ENCODE measurements at regions not wholly inside any gene's neighbourhood (a gene's known extent, or its start where the extent isn't known, plus 50 kb on each side); places are given as distances from the start of the nearest gene placed in this dataset.
A peak's percentile ranks its signal among the peaks of the same experiment; 100 is the strongest.

GRCh38 chrX:8273451-8273895, 102.4 kb upstream of the VCX2 start:
- Mint-ChIP-seq H3K4me1 (ENCODE audit: low read depth) (peaks cover 20% of the 10 kb centered on the region), H3K27ac (ENCODE audit: unreplicated experiment) (peak overlapping the region; percentile 41), H3K9me3 (ENCODE audit: low read depth) (peaks cover 33% of the 10 kb centered on the region), H3K4me3 (ENCODE audit: unreplicated experiment) (no peak overlapping the region), H3K36me3 (ENCODE audit: low read depth) (peaks cover 2% of the 10 kb centered on the region), H3K27me3 (ENCODE audit: low read depth) (no peaks in the 10 kb centered on the region)
- no peak for TF ChIP-seq CTCF (IDR thresholded peaks at IDR 0.05)
- no peak for DNase-seq (ENCODE audit: low spot score)

GRCh38 chrX:8274170-8274569, 103.1 kb upstream of the VCX2 start:
- H3K36me3 Mint-ChIP-seq (ENCODE audit: low read depth): peaks cover 2% of the 10 kb centered on the region
- no peak for DNase-seq (ENCODE audit: low spot score)
- peaks cover 33% of the 10 kb centered on the region for H3K9me3 Mint-ChIP-seq (ENCODE audit: low read depth)
- H3K4me3 Mint-ChIP-seq (ENCODE audit: unreplicated experiment): no peak overlapping the region
- peak overlapping the region; percentile 71 for H3K27ac Mint-ChIP-seq (ENCODE audit: unreplicated experiment)
- no peaks in the 10 kb centered on the region for H3K27me3 Mint-ChIP-seq (ENCODE audit: low read depth)
- H3K4me1 Mint-ChIP-seq (ENCODE audit: low read depth): peaks cover 20% of the 10 kb centered on the region
- TF ChIP-seq CTCF (IDR thresholded peaks at IDR 0.05): no peak

- TF ChIP-seq CTCF (IDR thresholded peaks at IDR 0.05): no peak
- Mint-ChIP-seq H3K27me3 (ENCODE audit: low read depth) (no peaks in the 10 kb centered on the region), H3K4me1 (ENCODE audit: low read depth) (peaks cover 6% of the 10 kb centered on the region), H3K27ac (ENCODE audit: unreplicated experiment) (no peak overlapping the region), H3K4me3 (ENCODE audit: unreplicated experiment) (no peak overlapping the region), H3K36me3 (ENCODE audit: low read depth) (peaks cover 2% of the 10 kb centered on the region), H3K9me3 (ENCODE audit: low read depth) (peaks cover 13% of the 10 kb centered on the region)
- no peak for DNase-seq (ENCODE audit: low spot score)
These were observed 107.5 kb upstream of the VCX2 start for GRCh38 chrX:8278557-8278956.

- H3K27me3 Mint-ChIP-seq (ENCODE audit: low read depth): no peaks in the 10 kb centered on the region
- H3K36me3 Mint-ChIP-seq (ENCODE audit: low read depth): peaks cover 2% of the 10 kb centered on the region
- no peak overlapping the region for H3K4me3 Mint-ChIP-seq (ENCODE audit: unreplicated experiment)
- no peaks in the 10 kb centered on the region for H3K4me1 Mint-ChIP-seq (ENCODE audit: low read depth)
- H3K9me3 Mint-ChIP-seq (ENCODE audit: low read depth): peaks cover 13% of the 10 kb centered on the region
- H3K27ac Mint-ChIP-seq (ENCODE audit: unreplicated experiment): no peak overlapping the region
- DNase-seq (ENCODE audit: low spot score): no peak
- no peak for TF ChIP-seq CTCF (IDR thresholded peaks at IDR 0.05)
These were observed 108.3 kb upstream of the VCX2 start for GRCh38 chrX:8279323-8279722.

- H3K36me3 Mint-ChIP-seq (ENCODE audit: low read depth): no peaks in the 10 kb centered on the region
- no peak for DNase-seq (ENCODE audit: low spot score)
- H3K27ac Mint-ChIP-seq (ENCODE audit: unreplicated experiment): no peak overlapping the region
These were observed 113.1 kb upstream of the VCX2 start for GRCh38 chrX:8284131-8284530.

More at GRCh38 chrX:8284131-8284530, 113.1 kb upstream of the VCX2 start:
- no peak overlapping the region for H3K4me3 Mint-ChIP-seq (ENCODE audit: unreplicated experiment)
- TF ChIP-seq CTCF (IDR thresholded peaks at IDR 0.05): no peak
- no peaks in the 10 kb centered on the region for H3K27me3 Mint-ChIP-seq (ENCODE audit: low read depth)
- no peaks in the 10 kb centered on the region for H3K4me1 Mint-ChIP-seq (ENCODE audit: low read depth)
- peaks cover 8% of the 10 kb centered on the region for H3K9me3 Mint-ChIP-seq (ENCODE audit: low read depth)

All from chondrocyte (in vitro differentiated cells).